ENCODE measurements at regions not wholly inside any gene's neighbourhood (a gene's known extent, or its start where the extent isn't known, plus 50 kb on each side); places are given as distances from the start of the nearest gene placed in this dataset.

- no peak for DNase-seq
These were observed 75.6 kb downstream of the ICOS start for GRCh38 chr2:204012072-204012653.

GRCh38 chr2:204015118-204015843 lies 78.7 kb downstream of the ICOS start:
- no peak for DNase-seq

DNA sequence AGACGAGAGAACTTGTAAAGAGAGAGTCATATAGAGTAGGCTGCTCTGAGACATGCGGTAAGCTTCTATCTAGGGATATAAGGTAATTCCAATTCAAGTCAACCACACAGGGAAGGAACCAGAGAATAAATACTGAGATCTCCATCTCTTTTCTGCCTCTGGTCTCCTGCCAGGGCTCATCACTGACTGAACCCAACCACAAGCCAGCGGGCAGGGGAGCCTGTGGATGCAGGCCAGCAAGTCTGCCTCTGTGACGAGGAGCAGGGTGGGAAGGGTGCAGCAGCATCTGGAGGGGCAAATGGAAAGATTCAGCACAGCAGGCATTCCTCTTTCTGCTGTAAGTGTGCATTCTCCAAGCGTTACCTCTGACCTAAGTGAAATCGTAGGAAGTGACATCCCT lies 82.2 kb downstream of the ICOS start:
- no peak for DNase-seq

DNA sequence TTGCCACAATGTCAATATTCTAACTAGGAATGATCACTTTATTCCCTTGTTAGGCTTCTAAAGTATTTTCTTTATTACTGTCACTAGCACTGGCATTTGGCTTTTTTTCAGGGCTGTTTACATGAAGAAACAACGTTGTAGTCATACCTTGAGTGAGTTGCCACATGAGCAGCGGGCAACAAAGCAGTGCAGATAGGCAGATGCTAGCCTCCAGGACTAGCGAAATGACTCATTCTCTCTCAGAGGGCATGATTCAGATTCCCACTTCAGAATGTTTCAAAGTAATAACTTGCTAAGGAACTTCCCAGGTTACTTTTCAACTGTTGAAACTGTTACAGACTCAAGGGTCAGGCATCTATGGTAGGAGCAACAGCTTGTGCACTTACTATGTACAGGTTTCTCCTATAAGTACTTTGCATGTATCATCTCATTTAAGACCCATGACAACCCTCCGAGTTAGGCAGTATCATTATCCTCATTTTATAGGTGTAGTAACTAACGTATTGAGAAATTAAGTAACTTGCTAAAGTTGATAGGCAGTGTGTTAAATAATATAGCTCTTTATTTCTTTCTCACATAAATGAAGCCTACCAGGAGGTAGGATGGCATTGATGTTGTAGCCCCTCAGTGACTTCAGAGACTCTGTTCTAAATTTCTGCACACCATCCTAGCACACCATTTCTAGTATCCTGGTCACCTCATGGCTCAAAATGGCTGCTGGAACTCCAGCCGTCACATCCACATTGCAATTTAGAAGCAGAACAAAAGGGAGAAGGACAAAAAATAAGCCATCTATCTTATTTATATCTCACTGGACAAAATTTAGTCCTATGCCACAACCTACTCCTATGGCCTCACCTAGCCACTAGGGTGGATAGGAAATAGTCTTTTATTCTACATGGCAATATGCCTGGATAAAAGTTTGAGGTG lies 83.3 kb downstream of the ICOS start:
- DNase-seq, result no peak

DNA sequence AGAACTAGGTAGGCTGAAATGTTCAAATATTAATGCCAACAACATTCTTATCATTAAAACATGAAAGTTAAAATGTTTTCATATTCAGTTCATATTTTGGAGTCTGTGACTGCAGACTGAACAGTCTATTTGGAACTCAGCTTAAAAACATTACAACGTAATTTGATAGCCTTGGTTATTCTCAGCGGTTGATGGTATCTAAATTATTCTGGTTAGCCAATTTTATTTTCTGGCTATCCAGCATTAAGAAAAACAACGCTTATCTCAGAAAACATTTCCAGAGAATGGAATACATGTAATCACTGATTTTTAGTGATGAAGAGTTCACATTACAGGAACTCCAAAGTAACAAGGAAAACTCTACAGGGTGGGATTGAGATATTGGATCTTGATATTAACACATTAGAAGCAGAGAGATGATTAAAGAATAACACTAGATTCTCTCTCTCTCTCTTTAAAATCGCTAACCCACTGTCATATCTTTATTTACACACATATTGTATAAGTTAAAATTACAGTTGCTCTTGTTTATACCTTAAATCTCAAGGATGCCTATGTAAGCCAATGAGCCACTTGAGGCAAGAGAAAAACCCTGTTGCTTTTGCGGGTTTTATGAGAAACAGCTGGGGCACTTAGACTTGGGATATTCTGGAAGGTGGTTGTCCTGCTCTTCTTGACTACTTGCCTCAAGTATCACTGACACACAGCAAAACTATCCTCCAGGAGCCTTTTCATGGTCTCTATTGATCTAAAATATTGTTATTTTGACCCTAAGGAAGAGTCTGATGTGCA lies 84.9 kb downstream of the ICOS start:
- no peak for DNase-seq

- DNase-seq, result no peak
These were observed 86.0 kb downstream of the ICOS start for GRCh38 chr2:204022550-204022949.

DNA sequence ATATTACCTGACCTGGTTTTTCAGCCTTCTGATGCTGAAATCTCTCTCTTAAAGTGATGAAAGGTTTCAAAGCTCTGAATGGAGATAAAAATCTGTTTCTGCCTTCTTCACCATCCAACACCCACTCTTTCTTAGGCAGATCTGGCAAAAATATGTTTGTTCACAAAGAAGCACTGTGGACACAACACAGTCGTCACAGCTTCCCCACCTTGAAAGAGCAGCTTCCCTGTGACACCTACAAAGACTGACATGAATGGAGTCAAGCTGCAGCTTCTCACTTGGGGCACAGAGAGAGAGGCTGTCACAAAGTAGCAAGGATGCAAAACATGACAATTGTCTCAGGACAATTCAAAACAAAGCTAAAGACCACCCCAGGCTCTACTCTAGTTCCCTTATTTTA lies 86.5 kb downstream of the ICOS start:
- no peak for DNase-seq

GRCh38 chr2:204024503-204024902 lies 87.9 kb downstream of the ICOS start:
- no peak for DNase-seq

DNA sequence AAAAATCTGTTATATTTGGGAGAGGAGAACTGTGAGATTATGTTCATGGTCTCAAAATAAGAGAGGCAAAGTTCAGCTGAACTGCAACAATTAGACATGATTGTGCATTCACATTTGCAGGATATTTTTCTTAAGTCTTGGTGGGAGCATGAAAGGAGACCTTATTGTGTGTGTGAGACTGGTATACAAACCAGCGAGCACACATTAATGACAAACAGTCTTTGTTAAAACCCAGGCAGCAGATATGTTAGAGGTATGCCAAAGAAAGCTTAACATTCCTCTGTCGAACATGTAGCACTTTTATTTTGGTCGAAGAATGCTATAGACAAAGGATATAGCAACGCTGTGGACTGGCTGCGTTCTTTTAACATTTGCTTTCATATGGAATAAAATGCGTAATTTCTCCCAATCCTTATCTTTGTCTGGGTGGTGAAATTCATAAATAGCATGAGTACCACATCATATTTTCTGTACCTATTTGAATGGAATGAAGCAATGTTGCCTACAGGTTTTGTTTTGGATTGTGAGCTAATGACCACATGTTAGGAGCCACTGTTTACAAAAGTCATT lies 88.4 kb downstream of the ICOS start:
- no peak for DNase-seq

- DNase-seq, result no peak
These were observed 89.7 kb downstream of the ICOS start for GRCh38 chr2:204026294-204026693.

- no peak for DNase-seq
These were observed 90.5 kb downstream of the ICOS start for GRCh38 chr2:204027091-204027490.

- DNase-seq, result no peak
These were observed 93.8 kb downstream of the ICOS start for GRCh38 chr2:204030322-204030721.

- no peak for DNase-seq
These were observed 94.5 kb downstream of the ICOS start for GRCh38 chr2:204031056-204031455.

DNA sequence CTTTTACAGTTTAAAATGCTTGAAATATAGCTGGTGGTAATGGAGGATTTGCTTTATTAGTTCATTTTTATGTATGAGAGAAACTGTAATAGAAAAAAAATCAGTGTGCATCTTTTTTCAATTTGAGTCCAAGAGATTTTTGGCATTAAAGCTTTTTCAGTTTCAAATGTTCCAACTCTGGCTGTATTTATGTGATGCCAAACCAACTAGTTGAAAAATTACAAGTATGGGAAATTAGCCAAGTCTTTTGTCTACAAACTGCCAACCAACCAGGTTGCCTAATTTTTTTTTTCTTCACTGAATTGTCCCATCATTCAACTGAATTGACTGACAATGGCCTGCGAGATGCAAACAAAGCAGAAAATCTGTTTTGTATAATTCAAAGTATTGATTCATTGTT lies 95.7 kb downstream of the ICOS start:
- DNase-seq, result no peak

DNA sequence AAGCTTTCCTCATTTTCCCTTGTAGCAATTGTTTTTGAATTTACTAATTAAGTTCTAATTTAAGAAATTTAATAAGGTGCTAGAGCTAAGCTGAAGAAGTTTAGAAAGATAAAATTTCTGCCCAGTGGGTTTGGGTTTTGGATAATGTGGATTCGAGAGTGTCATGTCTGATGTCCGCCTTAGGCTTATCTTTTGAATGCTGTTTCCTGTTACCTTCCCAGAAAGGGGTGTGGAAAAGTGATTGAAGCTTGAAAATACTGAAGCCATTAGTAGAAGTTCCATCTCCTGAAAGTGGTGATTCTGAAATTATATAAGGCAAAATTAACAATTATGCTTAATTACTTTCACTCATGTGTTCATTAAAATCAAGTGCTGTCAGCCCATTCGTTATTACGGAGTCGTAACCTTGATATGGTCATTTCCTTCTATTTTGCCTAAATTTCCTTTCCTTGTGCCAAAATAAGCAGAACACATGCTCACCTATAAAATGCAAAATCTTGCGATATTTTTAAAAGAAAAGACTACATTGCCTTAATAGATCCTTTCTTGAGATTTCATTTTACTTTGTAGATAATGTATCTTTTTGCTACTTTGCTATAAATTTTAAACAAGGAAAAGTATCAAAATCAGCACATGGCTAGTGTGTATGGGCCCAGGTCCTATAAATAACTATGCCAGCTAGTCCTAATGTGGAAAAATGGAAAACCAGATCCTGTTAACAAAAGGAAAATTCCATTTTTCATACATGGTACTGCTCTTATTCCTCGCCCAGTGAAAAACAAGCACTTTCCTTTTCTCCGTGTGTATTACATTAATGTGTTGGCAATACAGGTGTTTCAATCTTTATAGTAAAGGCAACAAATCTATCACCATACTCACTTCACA lies 97.3 kb downstream of the ICOS start:
- DNase-seq, result no peak

DNA sequence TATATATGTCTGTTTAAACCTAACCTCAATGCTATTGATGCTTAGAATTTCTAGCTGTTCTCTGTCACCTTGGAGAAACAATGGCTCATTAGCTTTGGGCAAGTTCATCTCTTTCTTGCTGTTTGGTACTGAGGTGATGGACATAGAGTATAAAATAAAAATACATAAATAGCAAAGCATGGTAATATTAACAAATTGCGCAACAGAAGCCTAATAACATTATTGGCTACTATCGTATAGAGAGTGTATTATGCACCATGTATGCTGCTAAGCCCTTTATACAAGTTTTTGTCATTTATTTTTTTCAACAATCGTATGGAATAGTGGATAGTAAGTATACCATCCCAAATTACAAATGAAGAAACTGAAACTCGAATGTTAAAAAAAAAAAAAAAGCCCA lies 100.1 kb downstream of the ICOS start:
- no peak for DNase-seq

GRCh38 chr2:204037286-204037685 lies 100.7 kb downstream of the ICOS start:
- no peak for DNase-seq

DNA sequence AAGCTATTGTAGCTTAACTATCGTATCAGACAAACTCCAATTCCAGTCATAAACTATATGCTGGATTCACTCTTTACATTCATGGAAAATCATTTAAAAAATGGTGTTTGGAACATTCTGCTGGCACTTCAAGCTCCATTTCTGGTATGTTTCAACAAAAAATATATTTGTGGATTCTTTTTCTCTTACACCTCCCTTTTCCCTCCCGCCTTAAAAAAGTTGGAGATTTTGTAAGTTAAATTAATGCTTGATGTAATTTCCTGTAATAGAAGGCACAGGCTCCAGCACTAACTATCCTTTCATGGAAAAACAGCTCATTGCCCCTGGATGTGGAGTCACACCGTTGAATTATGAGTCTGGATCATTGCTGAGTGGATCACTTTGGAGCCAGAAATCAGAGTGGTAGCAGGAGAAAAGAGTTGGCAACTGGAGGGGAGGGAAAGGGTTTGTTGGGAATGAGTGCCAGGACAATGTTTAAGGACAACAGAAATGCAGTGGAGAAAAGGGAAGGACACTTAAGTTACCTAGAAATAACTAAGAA lies 102.8 kb downstream of the ICOS start:
- DNase-seq, result no peak

GRCh38 chr2:204040016-204040415 lies 103.5 kb downstream of the ICOS start:
- no peak for DNase-seq

DNA sequence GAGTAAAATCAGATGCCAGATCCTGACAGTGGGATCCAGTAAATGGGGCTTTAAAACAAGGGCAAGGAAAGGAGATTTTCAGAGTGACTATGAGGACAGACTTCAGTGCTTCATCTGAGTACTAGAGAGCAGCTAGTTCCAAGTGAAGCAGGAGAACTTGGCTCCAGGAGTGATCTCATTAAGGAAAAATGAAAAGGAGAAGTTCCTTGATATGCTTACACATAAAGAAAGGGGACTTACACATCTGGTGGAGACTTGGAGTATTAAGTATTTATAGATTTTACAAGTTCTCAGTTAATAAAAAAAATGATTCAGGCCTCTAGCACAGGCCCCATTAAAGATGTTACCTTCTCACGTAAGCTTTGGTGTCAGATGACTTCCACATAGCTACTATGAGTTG lies 105.8 kb downstream of the ICOS start:
- no peak for DNase-seq

DNA sequence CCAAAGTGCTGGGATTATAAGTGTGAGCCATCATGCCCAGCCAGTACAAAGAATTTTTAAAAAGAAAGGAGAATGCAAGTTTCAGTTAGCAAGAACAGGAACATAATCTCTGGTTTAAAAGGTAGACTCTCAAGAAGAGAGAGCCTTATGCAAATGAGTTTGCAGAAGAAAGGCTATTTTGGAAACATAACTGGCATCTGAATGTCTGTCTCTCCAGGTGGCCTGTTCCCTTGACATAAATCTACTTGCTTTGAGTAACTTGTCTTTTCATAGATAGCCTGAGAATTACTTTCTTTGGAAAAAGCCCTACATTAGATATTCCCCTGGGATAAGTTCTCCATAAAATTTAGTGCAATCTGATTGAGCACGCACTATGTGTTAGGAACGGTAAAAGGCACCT lies 109.6 kb downstream of the ICOS start:
- DNase-seq, result no peak
